Epidermal melanocyte (primary cell): ENCODE measurements at regions not wholly inside any gene's neighbourhood (a gene's known extent, or its start where the extent isn't known, plus 50 kb on each side); places are given as distances from the start of the nearest gene placed in this dataset.
"Not testable (repeated sequence)": the region's sequence is repeated elsewhere in the genome, so short reads cannot be mapped to it uniquely, and the experiment has no call there.

Source experiments
- DNase-seq: peaks from one replicate; pipeline ENCODE4 v3.0.0; 2011; ENCODE audit warnings: low spot score; ENCODE audit not compliant: insufficient read length

- DNase-seq = no peak
Observed at GRCh38 chr3:88668180-88668579, 439.2 kb upstream of the EPHA3 start.

GRCh38 chr3:88671573-88671972 lies 435.8 kb upstream of the EPHA3 start:
- DNase-seq = no peak

GRCh38 chr3:88677298-88677697 lies 430.1 kb upstream of the EPHA3 start:
- no peak for DNase-seq

GRCh38 chr3:88678747-88679146 lies 428.7 kb upstream of the EPHA3 start:
- DNase-seq = no peak

GRCh38 chr3:88690287-88690686 lies 417.1 kb upstream of the EPHA3 start:
- no peak for DNase-seq

- no peak for DNase-seq
Observed at GRCh38 chr3:88691081-88691480, 416.3 kb upstream of the EPHA3 start.

GRCh38 chr3:88703501-88704059 lies 403.8 kb upstream of the EPHA3 start:
- DNase-seq = no peak

GRCh38 chr3:88704338-88704737 lies 403.1 kb upstream of the EPHA3 start:
- no peak for DNase-seq

GRCh38 chr3:88707837-88708236 lies 399.6 kb upstream of the EPHA3 start:
- DNase-seq = no peak

GRCh38 chr3:88712552-88712951 lies 394.9 kb upstream of the EPHA3 start:
- no peak for DNase-seq

GRCh38 chr3:88713233-88713691 lies 394.2 kb upstream of the EPHA3 start:
- DNase-seq = no peak

GRCh38 chr3:88725440-88726165 lies 381.8 kb upstream of the EPHA3 start:
- DNase-seq = no peak

GRCh38 chr3:88732186-88732585 lies 375.2 kb upstream of the EPHA3 start:
- no peak for DNase-seq

- no peak for DNase-seq
Observed at GRCh38 chr3:88742106-88742505, 365.3 kb upstream of the EPHA3 start.

GRCh38 chr3:88742674-88743507 lies 364.5 kb upstream of the EPHA3 start:
- no peak for DNase-seq

- no peak for DNase-seq
Observed at GRCh38 chr3:88744896-88745295, 362.5 kb upstream of the EPHA3 start.

- DNase-seq = not testable (repeated sequence)
Observed at GRCh38 chr3:88747145-88747544, 360.3 kb upstream of the EPHA3 start.

- no peak for DNase-seq
Observed at GRCh38 chr3:88758676-88759075, 348.7 kb upstream of the EPHA3 start.

- DNase-seq = no peak
Observed at GRCh38 chr3:88767746-88768145, 339.7 kb upstream of the EPHA3 start.

- no peak for DNase-seq
Observed at GRCh38 chr3:88773766-88774165, 333.7 kb upstream of the EPHA3 start.

GRCh38 chr3:88775026-88775690 lies 332.3 kb upstream of the EPHA3 start:
- DNase-seq = no peak

GRCh38 chr3:88779482-88779881 lies 327.9 kb upstream of the EPHA3 start:
- DNase-seq = no peak
